GM23338 (cell line): ENCODE measurements at regions not wholly inside any gene's neighbourhood (a gene's known extent, or its start where the extent isn't known, plus 50 kb on each side); places are given as distances from the start of the nearest gene placed in this dataset.
"Not testable (repeated sequence)": the region's sequence is repeated elsewhere in the genome, so short reads cannot be mapped to it uniquely, and the experiment has no call there.

Experiments used
- ATAC-seq: fragments of 200-7000 bp; cut with Tn5 transposase; 3 replicates; pipeline ENCODE4 v1.9.1; 2020
- DNase-seq: peaks from one replicate; pipeline ENCODE4 v3.0.0-alpha.2; 2015; ENCODE audit warnings: low spot score
- H2AFZ ChIP-seq: fragments of 200-600 bp; sonication (generic); 2 replicates; pipeline ENCODE4 v1.8.0; 2016; ENCODE audit warnings: antibody characterized with exemption, mild to moderate bottlenecking, moderate library complexity
- H3F3A ChIP-seq: fragments of 200-600 bp; sonication (generic); replicated peaks from 2 replicates; pipeline ENCODE4 v1.8.0; 2017; ENCODE audit warnings: antibody characterized with exemption, mixed run types, low read depth
- H3K27ac ChIP-seq: fragments of 200-600 bp; sonication (generic); 2 replicates; pipeline ENCODE4 v1.6.1; 2016; ENCODE audit warnings: low read depth
- H3K27me3 ChIP-seq: fragments of 200-600 bp; sonication (generic); 2 replicates; pipeline ENCODE4 v1.8.0; 2016; ENCODE audit warnings: mild to moderate bottlenecking, mixed run types, moderate library complexity; ENCODE audit not compliant: insufficient read depth
- H3K36me3 ChIP-seq: fragments of 200-600 bp; sonication (generic); 2 replicates; pipeline ENCODE4 v1.8.0; 2016; ENCODE audit warnings: mild to moderate bottlenecking; ENCODE audit not compliant: insufficient read depth
- H3K4me1 ChIP-seq: fragments of 200-600 bp; sonication (generic); 2 replicates; pipeline ENCODE4 v1.8.0; 2016; ENCODE audit warnings: mild to moderate bottlenecking, moderate library complexity; ENCODE audit not compliant: insufficient read depth
- H3K4me2 ChIP-seq: fragments of 200-600 bp; sonication (generic); 2 replicates; pipeline ENCODE4 v1.7.1; 2017; ENCODE audit warnings: mixed run types
- H3K4me3 ChIP-seq: fragments of 200-600 bp; sonication (generic); 2 replicates; pipeline ENCODE4 v1.6.1; 2016; ENCODE audit warnings: mixed run types
- H3K79me2 ChIP-seq: fragments of 200-600 bp; sonication (generic); replicated peaks from 2 replicates; pipeline ENCODE4 v1.8.0; 2017; ENCODE audit warnings: mild to moderate bottlenecking; ENCODE audit not compliant: insufficient read depth
- H3K9me2 ChIP-seq: fragments of 200-600 bp; sonication (generic); 2 replicates; pipeline ENCODE4 v1.8.0; 2017; ENCODE audit not compliant: insufficient read depth
- H4K20me1 ChIP-seq: fragments of 200-600 bp; sonication (generic); replicated peaks from 2 replicates; pipeline ENCODE4 v1.8.0; 2017; ENCODE audit warnings: mild to moderate bottlenecking; ENCODE audit not compliant: insufficient read depth
- H3K27ac Mint-ChIP-seq: 2 replicates; pipeline ENCODE4 v1.8.0; 2020; ENCODE audit warnings: inconsistent platforms, mild to moderate bottlenecking, moderate library complexity, mixed read lengths
- H3K27me3 Mint-ChIP-seq: 3 replicates; pipeline ENCODE4 v1.8.0; 2022; ENCODE audit warnings: low read depth, mild to moderate bottlenecking, moderate library complexity, mixed read lengths, inconsistent platforms; ENCODE audit not compliant: insufficient read depth, poor library complexity
- H3K36me3 Mint-ChIP-seq: 3 replicates; pipeline ENCODE4 v1.8.0; 2021; ENCODE audit warnings: low read depth, mild to moderate bottlenecking, inconsistent platforms, moderate library complexity, mixed read lengths
- H3K4me1 Mint-ChIP-seq: 3 replicates; pipeline ENCODE4 v1.8.0; 2020; ENCODE audit warnings: mild to moderate bottlenecking, inconsistent platforms, mixed read lengths
- H3K4me3 Mint-ChIP-seq: 3 replicates; pipeline ENCODE4 v1.8.0; 2021; ENCODE audit warnings: moderate library complexity, mild to moderate bottlenecking, inconsistent platforms, mixed read lengths
- H3K9me3 Mint-ChIP-seq: 3 replicates; pipeline ENCODE4 v1.8.0; 2020; ENCODE audit warnings: moderate library complexity, mild to moderate bottlenecking, inconsistent platforms, mixed read lengths
- POLR2AphosphoS5 ChIP-seq: IDR thresholded peaks from 2 replicates; pipeline ENCODE4 v1.6.1; 2016; ENCODE audit warnings: antibody characterized with exemption, low read depth
- REST ChIP-seq: IDR thresholded peaks from one replicate; pipeline ENCODE4 v1.6.1; 2018; ENCODE audit warnings: antibody characterized with exemption; ENCODE audit not compliant: unreplicated experiment
- ZNF462 ChIP-seq: fragments of 250-450 bp; sonication (Bioruptor Pico); IDR thresholded peaks from 2 replicates; pipeline ENCODE4 v1.5.0; 2020; ENCODE audit warnings: mild to moderate bottlenecking, moderate library complexity

- H3K27me3 ChIP-seq, H3K27ac Mint-ChIP-seq, H3K4me3 ChIP-seq, H3K9me3 Mint-ChIP-seq, H3K36me3 ChIP-seq, H3K27me3 Mint-ChIP-seq, H3K27ac ChIP-seq, H3K36me3 Mint-ChIP-seq, H4K20me1 ChIP-seq, H3K4me1 ChIP-seq, DNase-seq, H3F3A ChIP-seq, ATAC-seq, H3K4me3 Mint-ChIP-seq, H2AFZ ChIP-seq, H3K79me2 ChIP-seq, H3K9me2 ChIP-seq, H3K4me2 ChIP-seq: not testable (repeated sequence)
- H3K4me1 Mint-ChIP-seq, result peaks cover 12% of the 10 kb centered on the region; the same call in 2 of the 3 replicates
These were observed 391.2 kb downstream of the PREX1 start for GRCh38 chr20:48436609-48437008.

GRCh38 chr20:48433178-48433577 lies 394.6 kb downstream of the PREX1 start:
- no peaks in the 10 kb centered on the region for H3F3A ChIP-seq
- no peak overlapping the region for H3K4me2 ChIP-seq
- no peak overlapping the region for H3K4me3 ChIP-seq
- ATAC-seq, result no peak
- H3K9me3 Mint-ChIP-seq, result peaks cover 6% of the 10 kb centered on the region
- peaks cover 10% of the 10 kb centered on the region for H3K4me1 ChIP-seq
- no peaks in the 10 kb centered on the region for H4K20me1 ChIP-seq
- H3K36me3 Mint-ChIP-seq, result 0 out of 3 replicates have a peak, but pooled peaks cover 2% of the 10 kb centered on the region
- no peaks in the 10 kb centered on the region for H3K36me3 ChIP-seq
- H3K27ac Mint-ChIP-seq, result no peak overlapping the region
- H3K79me2 ChIP-seq, result no peaks in the 10 kb centered on the region
- no peak overlapping the region for H2AFZ ChIP-seq
- H3K27me3 ChIP-seq, result no peaks in the 10 kb centered on the region
- TF ChIP-seq ZNF462 (CRISPR knock-in tag) (no peak), POLR2AphosphoS5 (no peak), REST (no peak)
- no peak overlapping the region for H3K4me3 Mint-ChIP-seq
- DNase-seq, result no peak
- H3K27me3 Mint-ChIP-seq, result peaks cover 1% of the 10 kb centered on the region
- no peak overlapping the region for H3K27ac ChIP-seq
- H3K9me2 ChIP-seq, result no peaks in the 10 kb centered on the region; the same call in 1 of the 2 replicates
- peaks cover 14% of the 10 kb centered on the region; the same call in 2 of the 3 replicates for H3K4me1 Mint-ChIP-seq
